ENCODE measurements at regions not wholly inside any gene's neighbourhood (a gene's known extent, or its start where the extent isn't known, plus 50 kb on each side); places are given as distances from the start of the nearest gene placed in this dataset.

DNA sequence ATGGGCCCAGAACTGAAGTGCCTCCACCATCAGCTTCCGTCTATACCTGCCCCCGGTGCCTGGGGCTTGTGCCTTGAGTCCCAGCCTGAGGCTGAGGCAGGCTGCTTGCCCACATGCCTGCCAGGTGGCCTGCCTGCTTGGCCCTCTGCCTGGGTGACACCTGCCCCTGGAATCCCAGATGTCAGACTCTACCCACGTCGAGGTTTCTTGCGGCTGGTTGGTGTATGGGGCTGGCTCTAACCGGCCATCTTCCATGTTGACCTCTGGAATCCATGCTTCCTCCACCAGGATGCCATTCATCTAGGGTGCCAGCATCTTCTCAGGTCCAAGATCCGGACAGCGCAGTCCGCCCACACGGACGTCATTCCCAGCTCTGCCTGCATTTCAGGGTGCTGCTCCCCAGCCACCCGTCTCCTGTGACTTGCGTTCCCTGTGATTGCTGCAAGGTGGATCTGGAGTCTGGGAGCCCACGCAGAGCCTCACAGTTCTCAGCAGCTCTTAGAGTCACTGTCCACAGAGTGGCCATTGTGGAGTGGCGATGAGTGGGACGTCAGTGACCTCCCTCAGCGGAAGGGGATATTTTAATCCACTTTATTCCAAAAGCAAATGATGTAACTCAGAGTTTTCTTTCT is 298.1 kb downstream of the TCERG1L start:
- DNase-seq = no peak

DNA sequence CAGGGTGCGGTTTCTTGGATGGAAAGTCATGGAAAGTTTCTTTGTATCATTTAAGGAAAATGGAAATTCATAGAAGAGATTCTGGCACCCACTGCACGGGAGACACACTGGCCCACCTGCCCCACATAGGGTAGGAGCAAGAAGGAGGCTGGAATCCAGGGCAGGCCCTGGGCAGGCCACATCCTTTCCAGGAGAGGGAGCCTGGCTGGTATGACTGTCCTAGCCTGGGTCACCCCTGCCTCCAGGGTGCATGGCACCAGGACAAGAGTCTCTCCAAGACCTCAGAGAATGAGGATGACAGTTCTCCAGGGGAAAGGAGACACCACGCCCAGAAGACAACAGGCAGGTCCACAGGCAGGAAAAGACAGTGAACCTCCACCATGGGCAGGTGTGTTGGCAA is 297.2 kb downstream of the TCERG1L start:
- no peak for DNase-seq

DNA sequence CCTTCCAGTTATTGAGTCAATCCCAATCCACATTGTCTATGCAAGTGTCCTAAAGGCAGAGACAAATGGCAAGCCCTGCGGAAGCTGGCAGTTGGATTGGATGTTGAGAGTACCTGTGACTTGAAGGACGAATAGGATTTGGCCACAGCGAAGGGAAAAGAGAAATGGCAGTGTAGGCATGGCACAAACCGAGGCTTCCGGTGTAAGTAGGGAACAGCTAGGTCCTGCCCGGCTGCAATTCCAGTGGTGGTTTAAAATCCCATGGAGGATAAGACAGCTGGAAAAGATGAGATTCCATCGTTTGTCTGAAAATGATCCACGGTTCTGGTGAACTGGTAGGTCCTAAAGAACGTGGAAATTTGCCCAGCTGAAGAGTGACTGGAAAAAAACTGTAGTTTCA is 296.2 kb downstream of the TCERG1L start:
- DNase-seq = no peak

DNA sequence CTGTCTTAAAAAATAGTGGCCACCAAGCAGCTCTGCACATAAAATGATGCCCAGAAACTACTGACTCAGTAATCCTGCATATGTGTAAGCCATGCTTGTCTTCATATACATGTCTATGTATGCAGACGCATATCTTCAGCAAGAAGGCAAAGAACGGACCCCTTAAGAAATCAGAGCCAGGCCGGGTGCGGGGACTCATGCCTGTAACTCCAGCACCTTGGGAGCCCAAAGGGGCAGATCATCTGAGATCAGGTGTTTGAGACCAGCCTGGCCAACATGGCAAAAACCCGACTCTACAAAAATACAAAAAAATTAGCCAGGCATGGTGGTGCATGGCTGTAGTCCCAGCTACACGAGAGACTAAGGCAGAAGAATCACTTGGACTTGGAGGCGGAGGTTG is 295.0 kb downstream of the TCERG1L start:
- DNase-seq = no peak

DNA sequence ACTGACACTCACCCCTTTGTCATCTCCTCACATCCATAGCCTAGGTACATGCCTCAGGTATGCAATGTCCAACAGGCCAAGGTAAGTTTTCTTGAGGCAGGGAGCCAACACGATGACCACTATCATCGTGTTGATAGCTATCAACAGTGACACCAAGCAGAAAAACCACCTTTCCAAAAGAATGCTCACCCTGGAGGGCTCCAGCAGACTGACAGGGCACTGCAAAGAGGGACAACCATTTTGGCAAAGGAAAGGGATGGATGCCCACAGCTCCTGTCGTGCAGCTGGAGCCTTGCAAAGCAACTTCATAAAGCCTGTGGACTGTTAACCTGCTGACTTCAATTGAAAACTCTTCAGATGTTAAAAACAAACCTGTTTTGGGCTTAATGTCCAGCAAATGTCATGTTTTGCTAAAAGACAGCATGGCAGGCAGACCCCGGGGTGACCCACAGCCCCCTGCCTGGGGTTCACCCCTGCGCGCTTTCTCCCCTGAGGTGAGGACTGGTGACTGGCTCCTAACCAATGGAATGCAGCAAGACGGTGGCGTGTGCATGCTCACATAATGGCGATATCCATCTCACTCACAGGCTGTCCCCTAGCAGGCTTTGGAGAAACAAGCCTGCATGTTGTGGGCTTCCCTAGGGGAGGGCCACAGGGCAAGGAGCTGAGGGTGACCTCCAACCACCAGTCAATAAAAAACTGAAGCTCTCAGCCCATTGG is 293.8 kb downstream of the TCERG1L start:
- DNase-seq = no peak

DNA sequence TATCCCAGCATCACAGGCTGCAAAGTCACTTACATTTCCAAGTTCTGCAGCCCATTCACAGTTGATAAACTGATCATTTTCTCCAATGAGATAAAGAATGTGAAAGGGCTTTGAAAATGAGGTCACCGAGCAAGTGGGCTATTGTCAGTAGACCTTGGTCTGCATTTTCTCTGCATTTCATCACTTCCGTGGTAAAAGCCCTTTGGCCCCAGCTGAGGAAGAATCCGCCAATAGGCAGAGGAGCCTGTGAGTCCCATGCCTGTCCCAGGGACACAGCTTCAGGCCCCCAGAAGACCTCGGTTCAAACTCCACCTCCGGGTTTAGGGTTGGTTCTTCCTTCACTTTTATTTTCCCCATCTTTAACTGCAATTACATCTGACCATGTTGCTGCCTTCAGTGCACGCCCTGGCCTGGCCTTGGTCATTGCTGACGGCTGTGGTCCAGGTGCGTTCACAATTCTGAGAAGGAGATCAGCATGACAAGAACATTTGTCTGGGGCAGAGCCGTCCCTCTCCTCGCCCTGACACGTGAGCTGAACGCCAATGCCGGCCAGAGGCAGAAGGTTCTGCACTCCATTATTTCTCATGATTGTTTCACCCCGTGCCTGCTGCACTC is 292.5 kb downstream of the TCERG1L start:
- no peak for DNase-seq

DNA sequence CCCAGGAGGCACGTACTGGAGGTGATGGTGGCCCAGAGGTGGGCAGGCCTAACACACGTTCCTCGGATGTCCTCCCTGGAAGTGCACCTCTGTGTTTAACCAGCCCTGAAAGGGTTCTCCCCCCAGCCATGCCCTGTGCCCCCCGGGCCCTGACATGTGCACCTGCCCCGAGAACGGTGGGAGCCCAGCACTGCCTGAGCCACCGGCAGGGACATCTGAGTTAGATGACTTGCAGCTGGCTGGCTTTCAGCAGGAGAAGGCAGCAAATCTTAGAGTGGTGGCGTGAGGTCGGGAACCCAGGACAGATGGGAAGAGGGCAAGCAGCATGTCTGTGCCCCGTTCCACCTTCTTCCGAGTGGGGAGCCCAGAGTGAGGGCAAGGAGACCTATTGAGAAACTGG is 291.8 kb downstream of the TCERG1L start:
- no peak for DNase-seq

DNA sequence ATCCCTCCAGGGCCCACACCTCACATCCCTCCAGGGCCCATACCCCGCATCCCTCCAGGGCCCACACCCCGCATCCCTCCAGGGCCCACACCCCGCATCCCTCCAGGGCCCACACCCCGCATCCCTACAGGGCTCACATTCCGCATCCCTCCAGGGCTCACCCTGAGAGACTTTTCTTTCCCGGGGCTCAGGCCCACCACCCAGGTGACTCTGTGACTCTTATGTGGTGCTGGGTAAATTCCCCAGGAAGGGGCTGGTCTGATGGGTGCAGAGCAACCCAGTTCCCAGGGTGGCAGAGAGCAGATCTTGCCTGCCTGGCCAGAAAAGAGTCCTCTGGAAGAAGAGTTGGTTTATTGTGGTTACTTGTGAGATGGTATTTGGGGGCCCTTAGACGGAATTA is 290.7 kb downstream of the TCERG1L start:
- DNase-seq = no peak

DNA sequence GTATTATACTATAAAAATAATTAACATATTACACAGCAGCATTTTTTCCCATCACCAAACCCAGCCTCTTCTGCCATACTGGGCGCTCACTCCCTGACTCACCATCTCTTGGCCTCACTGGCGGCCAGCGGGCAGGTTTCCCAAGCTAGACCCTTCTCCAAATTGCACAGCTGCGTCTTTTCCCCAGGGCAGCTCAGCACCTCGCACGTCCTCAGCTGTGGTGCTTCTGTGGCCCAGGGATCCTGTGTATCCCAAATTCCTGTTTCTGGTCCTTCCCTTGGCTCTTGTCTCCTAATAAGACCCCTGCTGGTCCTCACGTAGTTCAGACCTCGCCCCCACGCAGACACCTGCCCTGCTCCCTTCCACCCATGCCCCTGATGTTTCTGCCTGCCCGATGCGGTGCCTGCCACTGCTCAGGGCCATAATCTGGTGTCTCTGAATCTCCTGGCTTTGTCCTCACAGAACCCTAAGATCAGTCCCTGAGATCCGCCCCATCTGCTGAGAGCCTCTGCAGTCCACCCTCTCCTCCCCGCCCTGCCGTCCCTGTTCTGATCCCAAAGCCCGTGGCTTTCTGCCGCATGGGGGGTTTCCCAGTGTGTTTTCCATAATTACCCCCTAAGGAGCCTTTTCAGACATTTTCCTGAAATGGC is 290.1 kb downstream of the TCERG1L start:
- no peak for DNase-seq

DNA sequence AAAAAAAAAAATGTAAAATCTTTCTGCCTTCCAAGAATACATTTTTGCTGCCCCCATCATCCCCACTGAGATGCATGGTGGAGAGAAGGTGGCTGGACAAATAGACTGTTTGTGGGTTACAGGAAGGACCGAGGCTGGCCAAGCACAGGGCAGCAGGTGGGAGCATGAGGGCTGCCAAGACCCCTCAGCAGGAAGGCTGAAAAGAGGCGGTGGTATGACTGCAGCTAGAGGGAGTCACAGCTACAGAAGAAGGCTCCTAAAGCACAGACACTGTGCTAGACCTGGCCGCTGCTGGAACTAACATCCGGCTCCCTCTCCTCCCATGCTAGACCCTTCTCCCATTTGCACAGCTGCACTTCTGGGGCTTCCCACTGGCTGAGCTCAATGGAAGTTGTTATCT is 289.6 kb downstream of the TCERG1L start:
- DNase-seq = no peak

DNA sequence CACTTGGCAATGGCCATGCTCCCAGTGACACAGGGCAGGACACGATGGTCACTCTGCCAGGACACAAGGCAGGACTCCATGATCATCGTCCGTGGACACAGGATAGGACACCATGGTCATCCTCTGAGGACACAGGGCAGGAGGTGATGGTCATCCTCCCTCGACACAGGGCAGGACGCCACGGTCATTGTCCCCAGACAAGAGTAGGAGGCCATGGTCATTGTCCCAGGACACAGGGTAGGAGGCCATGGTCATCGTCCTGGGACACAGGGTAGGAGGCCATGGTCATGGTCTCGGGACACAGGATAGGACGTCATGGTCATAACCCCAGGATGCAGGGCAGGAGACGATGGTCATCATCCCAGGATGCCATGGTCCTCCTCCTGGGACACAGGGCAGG is 289.2 kb downstream of the TCERG1L start:
- DNase-seq = no peak

DNA sequence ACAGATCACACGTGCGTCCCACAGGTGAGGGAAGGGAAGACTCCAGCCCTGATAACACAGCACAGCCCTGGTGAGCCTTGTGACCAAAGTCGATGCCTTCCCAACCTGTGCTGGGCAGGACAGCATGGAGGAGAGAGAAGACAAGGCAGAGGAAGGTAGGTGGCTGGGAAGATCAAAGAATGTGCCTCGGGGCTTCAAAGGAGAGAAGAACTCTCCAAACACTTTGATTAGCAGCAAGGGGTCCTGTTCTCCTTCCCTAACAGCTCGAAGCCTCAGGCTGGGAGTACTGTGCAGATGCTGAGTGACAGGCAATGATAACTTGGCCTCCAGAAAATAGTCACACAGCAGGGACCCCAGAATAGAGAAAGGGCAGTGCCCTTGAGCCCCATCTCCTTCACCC is 288.5 kb downstream of the TCERG1L start:
- no peak for DNase-seq

DNA sequence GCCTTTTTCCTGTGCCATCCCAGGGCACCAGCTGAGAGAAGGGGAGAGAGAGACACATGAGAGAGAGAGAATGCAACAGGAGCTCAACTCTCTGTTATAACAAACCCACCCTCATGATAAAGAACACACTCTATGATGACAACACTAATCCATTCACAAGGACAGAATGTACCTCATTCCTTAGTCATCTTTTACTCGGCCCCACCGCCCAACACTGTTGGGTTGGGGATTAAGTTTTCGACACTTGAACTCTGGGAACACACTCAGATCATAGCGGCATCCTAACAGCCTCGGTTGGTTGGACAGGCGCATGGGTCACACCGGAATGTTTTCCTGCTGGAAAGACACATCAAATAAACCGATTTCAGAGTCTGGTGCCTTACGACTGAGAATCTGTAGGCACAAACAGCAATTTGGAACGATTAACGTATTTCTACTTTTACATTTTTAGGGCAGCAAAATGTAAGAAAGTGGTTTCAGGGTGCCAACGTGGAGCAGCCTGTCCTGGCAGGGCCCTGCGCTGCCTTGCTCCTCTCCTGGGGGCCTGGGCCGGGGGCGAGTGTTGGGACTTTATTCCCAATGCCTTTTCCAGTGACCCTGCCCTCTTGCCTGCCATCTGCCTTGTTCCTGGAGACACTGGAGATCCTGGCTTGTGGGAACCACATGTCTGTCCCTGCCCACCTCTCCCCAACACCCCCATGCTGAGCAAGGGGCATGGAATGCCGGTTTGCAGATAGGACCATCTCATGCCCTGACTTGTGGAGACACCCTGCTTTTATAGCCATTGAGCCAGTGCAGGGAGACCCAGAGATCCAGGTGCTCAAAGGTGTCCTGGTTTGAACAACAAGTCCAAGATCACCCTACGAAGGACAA is 287.0 kb downstream of the TCERG1L start:
- no peak for DNase-seq

DNA sequence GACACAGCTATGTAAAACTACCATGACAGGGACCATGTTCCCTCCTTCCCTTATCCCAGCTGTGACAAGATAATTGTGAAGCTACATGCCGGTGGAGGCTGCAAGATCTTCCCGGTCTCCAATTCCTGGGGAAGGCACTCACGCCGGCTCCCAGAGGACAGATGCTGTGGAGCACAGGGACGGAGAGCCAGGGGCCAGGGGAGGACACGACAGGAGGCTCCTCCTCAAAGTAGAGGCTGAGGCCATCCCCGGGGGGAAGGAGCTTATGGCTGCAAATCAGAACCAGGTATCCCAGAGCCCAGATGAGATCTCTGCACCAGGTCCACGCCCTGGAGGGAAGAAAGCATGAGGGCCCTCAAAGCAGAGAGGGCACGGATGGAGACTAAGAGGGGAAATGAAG is 286.2 kb downstream of the TCERG1L start:
- no peak for DNase-seq

DNA sequence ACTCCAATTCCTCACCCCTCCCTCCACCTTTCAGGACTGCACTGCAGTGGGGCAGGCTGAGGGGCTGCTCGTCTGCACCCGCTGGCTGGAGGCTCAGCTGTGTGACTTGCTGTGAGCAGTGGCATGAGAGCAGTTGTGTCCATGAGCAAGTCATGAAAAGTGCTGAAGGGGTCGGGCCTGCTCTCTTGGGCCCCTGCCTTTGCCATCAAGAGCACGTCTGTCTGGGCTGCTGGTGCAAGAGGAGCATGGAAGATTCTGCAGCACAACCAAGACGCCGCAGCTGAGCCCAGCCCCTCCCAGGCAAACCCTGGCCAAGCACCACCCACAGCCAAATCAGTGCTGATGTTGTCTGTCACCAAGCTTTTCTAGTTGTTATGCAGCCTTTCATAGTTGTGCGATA is 284.3 kb downstream of the TCERG1L start:
- no peak for DNase-seq

DNA sequence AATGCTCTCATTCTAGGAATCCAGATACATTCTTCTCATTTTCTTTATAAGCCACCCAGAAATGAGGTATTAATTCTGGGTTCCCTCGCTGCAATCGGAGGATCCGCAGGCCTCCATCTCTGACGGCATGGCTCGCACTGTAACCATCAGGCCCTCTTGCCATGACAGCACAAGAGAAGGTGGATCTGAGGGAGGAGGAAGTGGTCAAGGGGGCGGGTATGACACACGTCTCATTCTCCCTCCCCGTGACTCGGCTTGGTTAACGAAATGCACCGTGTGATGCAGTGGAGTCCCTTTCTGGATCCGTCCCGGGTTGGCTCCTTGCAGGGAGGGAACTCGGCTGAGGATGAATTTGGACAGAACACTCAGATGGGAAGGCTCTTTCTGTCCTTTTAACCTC is 280.2 kb downstream of the TCERG1L start:
- no peak for DNase-seq

DNA sequence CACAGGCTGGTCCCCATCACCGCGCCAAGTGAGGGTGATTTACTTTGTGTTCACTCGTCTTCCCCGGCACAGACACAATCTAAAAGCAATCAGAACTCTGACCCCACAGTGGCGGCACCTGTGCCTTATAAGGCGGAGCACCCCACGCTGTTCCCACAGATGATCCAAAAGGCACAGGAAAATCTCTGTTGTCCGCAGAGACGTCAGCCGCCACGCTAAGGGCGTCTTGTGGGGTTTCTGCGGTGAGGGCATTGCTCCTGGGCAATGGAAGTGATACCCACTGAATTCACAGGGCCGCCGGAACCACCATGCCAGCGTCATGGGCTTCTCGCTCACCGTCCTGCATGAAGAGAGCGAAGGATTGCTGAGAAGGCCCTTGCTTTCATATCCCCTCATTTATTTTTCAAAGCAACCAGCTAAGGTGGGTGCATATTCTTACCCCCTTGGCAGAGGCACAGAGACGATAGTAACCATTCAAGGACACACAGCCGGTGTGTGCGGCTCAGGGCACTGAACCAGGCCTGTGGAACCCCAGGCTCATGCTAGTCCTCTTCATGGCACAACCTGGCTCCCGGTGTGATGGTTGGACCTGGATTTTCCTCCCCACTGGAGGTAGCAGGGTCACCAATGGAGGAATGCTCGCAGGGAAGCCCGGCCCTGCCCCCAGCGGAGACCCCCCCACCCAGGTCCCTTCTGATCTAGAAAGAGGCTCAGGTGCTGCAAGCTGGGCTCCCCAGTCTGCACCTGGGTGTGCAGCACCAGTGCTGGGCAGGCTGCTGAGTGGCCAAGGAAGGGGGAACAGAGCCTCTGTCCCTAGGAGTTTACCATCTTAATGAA is 279.0 kb downstream of the TCERG1L start:
- DNase-seq = no peak

DNA sequence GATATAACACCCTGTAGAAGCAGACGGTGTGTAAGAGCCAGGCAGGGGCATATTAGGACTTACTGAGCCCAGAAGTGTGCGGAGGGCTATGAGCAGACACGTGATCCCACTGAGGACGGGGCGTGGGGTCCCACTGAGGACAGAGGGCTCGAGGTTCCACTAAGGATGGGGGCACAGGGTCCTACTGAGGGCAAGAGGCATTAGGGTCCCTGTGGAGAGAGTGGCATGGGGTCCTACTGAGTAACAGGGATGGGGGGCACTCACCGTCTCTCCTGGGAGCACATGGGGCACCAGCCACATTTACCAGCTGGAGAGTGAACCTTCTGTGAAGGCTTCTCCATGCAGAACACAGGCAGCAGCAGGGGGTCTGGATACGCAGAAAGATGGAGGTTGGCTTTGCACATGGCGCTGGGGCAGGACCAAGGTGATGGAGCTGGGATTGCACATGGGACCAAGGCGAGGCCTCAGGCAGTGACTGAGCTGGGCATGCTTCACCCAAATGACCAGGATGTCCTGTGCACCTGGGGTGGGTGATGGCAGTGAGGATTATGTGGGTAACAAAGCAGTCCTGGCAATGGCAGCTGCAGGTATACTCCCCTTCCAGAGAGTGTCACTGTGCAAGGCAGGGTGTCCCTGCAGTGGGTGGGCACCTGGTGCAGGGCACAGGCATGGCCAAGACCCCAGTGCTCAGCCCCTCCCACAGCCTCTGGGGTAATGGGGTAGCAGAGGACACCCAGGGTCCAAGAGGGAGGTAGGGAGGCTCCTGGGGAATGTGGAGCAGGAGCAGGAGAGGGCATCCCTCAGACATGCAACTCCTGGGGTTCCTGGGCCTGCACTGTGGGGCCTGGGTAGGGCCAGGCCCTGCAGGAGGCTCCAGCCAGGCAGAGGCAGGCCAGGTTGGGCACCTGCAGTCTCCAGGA is 278.1 kb downstream of the TCERG1L start:
- no peak for DNase-seq

DNA sequence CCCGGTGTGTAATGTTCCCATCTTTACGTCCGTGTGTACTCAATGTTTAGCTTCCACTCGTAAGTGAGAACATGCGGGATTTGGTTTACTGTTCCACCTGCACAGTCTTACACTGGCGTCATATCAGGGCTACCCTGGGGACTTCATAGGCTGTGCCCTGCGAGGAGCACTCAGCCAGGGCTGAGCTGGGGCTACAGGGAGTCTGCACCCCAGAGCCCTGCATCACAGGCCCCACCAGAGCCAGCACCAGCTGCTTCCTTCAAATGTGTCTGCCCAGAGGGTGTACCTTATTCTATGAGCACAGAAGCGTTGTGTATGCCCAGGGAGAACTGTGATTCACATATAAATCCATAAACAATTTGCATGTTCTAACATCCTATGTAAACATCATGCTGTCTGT is 277.1 kb downstream of the TCERG1L start:
- DNase-seq = no peak

DNA sequence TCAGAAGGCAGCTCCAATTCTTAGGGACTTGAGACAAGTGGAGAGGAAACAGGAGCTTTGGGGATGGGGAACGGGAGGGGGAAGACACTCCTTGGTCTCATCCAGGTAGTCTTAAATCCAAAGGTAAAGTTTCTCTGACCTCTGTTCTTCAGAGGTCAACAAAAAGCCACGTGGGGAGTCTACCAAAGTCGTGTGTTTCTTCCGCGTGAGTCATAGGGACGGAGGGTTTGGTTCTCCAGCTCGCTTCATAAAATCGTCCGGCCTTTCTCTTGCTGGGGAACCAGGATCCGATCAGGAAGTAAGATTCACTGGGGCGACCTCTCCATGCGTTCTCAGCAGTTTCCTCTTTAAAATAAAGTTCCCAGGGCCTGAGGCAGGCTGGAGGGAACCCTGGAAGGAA is 275.7 kb downstream of the TCERG1L start:
- no peak for DNase-seq

DNA sequence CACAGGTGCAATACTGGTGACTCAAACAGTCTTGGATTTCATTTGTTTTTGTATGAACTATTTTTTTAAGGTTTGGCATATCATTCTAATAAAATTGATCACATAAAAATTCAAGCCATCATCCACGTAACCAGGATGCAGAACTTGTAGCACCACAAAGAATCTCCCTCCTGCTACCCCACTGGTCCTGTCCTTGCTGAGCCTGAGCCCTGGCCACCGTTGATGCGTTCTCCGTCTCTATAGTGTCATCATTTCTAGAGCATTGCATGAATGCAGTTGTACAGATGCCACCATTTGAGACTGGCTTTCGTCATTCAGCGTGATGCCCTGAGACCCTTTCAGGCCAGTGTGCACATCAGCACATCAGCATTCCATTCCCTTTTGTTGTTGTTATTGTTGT is 273.5 kb downstream of the TCERG1L start:
- no peak for DNase-seq
